ENCODE measurements at regions not wholly inside any gene's neighbourhood (a gene's known extent, or its start where the extent isn't known, plus 50 kb on each side); places are given as distances from the start of the nearest gene placed in this dataset.

GRCh38 chr9:106417685-106418084 is 445.3 kb upstream of the ZNF462 start:
- H3K4me1 ChIP-seq (ENCODE audit: insufficient read depth, low read length): peaks cover 2% of the 10 kb centered on the region; the same call in 1 of the 2 replicates
- H3K18ac ChIP-seq (ENCODE audit: insufficient read length, low read depth, low read length): no peak overlapping the region
- H3K14ac ChIP-seq (ENCODE audit: insufficient read depth, low read length): no peak overlapping the region
- H3K23ac ChIP-seq (ENCODE audit: insufficient read length, low read depth, low read length): no peak overlapping the region
- no peak overlapping the region for H3K4ac ChIP-seq (ENCODE audit: low read depth, low read length)
- no peak overlapping the region for H3T11ph ChIP-seq (ENCODE audit: low read length)
- H3K79me1 ChIP-seq (ENCODE audit: insufficient read depth, low read depth, low read length, poor library complexity, severe bottlenecking): no peaks in the 10 kb centered on the region
- no peak overlapping the region for H3K4me2 ChIP-seq (ENCODE audit: insufficient read depth, insufficient read length, low read length)
- no peak overlapping the region for H2BK20ac ChIP-seq (ENCODE audit: low read depth, low read length, poor library complexity, severe bottlenecking)
- H4K8ac ChIP-seq (replicated peaks; ENCODE audit: insufficient read length, low read depth, low read length): no peak overlapping the region
- H3K27ac ChIP-seq (ENCODE audit: insufficient read length, low read depth, low read length): no peak overlapping the region
- no peaks in the 10 kb centered on the region for H3K9me3 ChIP-seq (ENCODE audit: control insufficient read depth, low read depth, low read length)
- H2BK12ac ChIP-seq (ENCODE audit: insufficient read length, low read depth, low read length): no peak overlapping the region
- no peak overlapping the region for H2BK15ac ChIP-seq (ENCODE audit: low read depth, low read length)
- H2AFZ ChIP-seq (ENCODE audit: low read length): no peak overlapping the region
- H3K27ac Mint-ChIP-seq: no peak overlapping the region
- no peaks in the 10 kb centered on the region for H3K36me3 Mint-ChIP-seq (ENCODE audit: insufficient read depth in 1 of 3, low read depth in 3 of 3)
- H3K79me2 ChIP-seq (ENCODE audit: insufficient read depth, low read length): no peaks in the 10 kb centered on the region
- H3K4me3 Mint-ChIP-seq: no peak overlapping the region
- no CpG with 5 or more reads among the region's 1 CpG for WGBS (ENCODE audit: extremely low coverage, insufficient read length, low lambda C conversion rate)
- no peak overlapping the region for H2AK5ac ChIP-seq (ENCODE audit: insufficient read length, low read length)
- no peaks in the 10 kb centered on the region for H3K27me3 ChIP-seq (ENCODE audit: insufficient read depth, low read length)
- TF ChIP-seq, protein P1, sequence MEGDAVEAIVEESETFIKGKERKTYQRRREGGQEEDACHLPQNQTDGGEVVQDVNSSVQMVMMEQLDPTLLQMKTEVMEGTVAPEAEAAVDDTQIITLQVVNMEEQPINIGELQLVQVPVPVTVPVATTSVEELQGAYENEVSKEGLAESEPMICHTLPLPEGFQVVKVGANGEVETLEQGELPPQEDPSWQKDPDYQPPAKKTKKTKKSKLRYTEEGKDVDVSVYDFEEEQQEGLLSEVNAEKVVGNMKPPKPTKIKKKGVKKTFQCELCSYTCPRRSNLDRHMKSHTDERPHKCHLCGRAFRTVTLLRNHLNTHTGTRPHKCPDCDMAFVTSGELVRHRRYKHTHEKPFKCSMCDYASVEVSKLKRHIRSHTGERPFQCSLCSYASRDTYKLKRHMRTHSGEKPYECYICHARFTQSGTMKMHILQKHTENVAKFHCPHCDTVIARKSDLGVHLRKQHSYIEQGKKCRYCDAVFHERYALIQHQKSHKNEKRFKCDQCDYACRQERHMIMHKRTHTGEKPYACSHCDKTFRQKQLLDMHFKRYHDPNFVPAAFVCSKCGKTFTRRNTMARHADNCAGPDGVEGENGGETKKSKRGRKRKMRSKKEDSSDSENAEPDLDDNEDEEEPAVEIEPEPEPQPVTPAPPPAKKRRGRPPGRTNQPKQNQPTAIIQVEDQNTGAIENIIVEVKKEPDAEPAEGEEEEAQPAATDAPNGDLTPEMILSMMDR (conservative IDR thresholded peaks at IDR 0.05): no peak
- H3K23me2 ChIP-seq (ENCODE audit: insufficient read length, low read depth, low read length, poor library complexity, severe bottlenecking): no peaks in the 10 kb centered on the region
- no peak overlapping the region for H2BK120ac ChIP-seq (ENCODE audit: low read depth, low read length, poor library complexity, severe bottlenecking)
- no peak overlapping the region for H3K9ac ChIP-seq (ENCODE audit: extremely low read depth, insufficient read length, low read length)
- no peak overlapping the region for H4K91ac ChIP-seq (ENCODE audit: insufficient read length, low read depth, low read length)
- H3K27me3 Mint-ChIP-seq (ENCODE audit: low read depth): no peaks in the 10 kb centered on the region
- no peaks in the 10 kb centered on the region for H4K20me1 ChIP-seq (ENCODE audit: control insufficient read depth, insufficient read depth, insufficient read length)
- no peak for DNase-seq
- H3K56ac ChIP-seq (ENCODE audit: insufficient read length, low read depth, low read length): no peak overlapping the region
- no peak overlapping the region for H2BK5ac ChIP-seq (ENCODE audit: insufficient read length, low read length)
- H3K4me1 Mint-ChIP-seq: peaks cover 10 to 20% of the 10 kb centered on the region in 2 experiments
- no peaks in the 10 kb centered on the region for H3K9me3 Mint-ChIP-seq
- no peak overlapping the region for H4K5ac ChIP-seq (ENCODE audit: insufficient read length, low read depth, low read length)

Measured in H9 (cell line).